IPS DF 19.7 (cell line): ENCODE measurements at regions not wholly inside any gene's neighbourhood (a gene's known extent, or its start where the extent isn't known, plus 50 kb on each side); places are given as distances from the start of the nearest gene placed in this dataset.

Source experiments
- DNase-seq: peaks from one replicate; pipeline ENCODE4 v3.0.0-alpha.2; 2013; ENCODE audit warnings: low read depth, low spot score

GRCh38 chr17:14664511-14664910, 363.6 kb downstream of the HS3ST3B1 start:
- DNase-seq, result no peak

- no peak for DNase-seq
Observed at GRCh38 chr17:14641117-14641516, 340.2 kb downstream of the HS3ST3B1 start.

- DNase-seq, result no peak
Observed at GRCh38 chr17:14637260-14637659, 336.4 kb downstream of the HS3ST3B1 start.

- no peak for DNase-seq
Observed at GRCh38 chr17:14630621-14631020, 329.7 kb downstream of the HS3ST3B1 start.

GRCh38 chr17:14630046-14630445, 329.2 kb downstream of the HS3ST3B1 start:
- no peak for DNase-seq

- no peak for DNase-seq
Observed at GRCh38 chr17:14622615-14623101, 321.8 kb downstream of the HS3ST3B1 start.

GRCh38 chr17:14621826-14622614, 321.1 kb downstream of the HS3ST3B1 start:
- DNase-seq, result no peak

- no peak for DNase-seq
Observed at GRCh38 chr17:14619821-14620220, 318.9 kb downstream of the HS3ST3B1 start.

GRCh38 chr17:14616528-14616927, 315.6 kb downstream of the HS3ST3B1 start:
- DNase-seq, result no peak

GRCh38 chr17:14605267-14605599, 304.4 kb downstream of the HS3ST3B1 start:
- DNase-seq, result no peak

GRCh38 chr17:14604591-14605266, 303.8 kb downstream of the HS3ST3B1 start:
- DNase-seq, result no peak

- DNase-seq, result no peak
Observed at GRCh38 chr17:14596224-14596623, 295.3 kb downstream of the HS3ST3B1 start.

GRCh38 chr17:14595656-14596055, 294.8 kb downstream of the HS3ST3B1 start:
- DNase-seq, result no peak

GRCh38 chr17:14594690-14595089, 293.8 kb downstream of the HS3ST3B1 start:
- DNase-seq, result no peak

- DNase-seq, result no peak
Observed at GRCh38 chr17:14593956-14594355, 293.1 kb downstream of the HS3ST3B1 start.

GRCh38 chr17:14590459-14591250, 289.8 kb downstream of the HS3ST3B1 start:
- DNase-seq, result no peak

- no peak for DNase-seq
Observed at GRCh38 chr17:14585099-14585498, 284.2 kb downstream of the HS3ST3B1 start.

GRCh38 chr17:14582996-14583395, 282.1 kb downstream of the HS3ST3B1 start:
- DNase-seq, result no peak

GRCh38 chr17:14581186-14581830, 280.4 kb downstream of the HS3ST3B1 start:
- DNase-seq, result no peak

- no peak for DNase-seq
Observed at GRCh38 chr17:14580499-14580898, 279.6 kb downstream of the HS3ST3B1 start.

- DNase-seq, result no peak
Observed at GRCh38 chr17:14579716-14580115, 278.8 kb downstream of the HS3ST3B1 start.

GRCh38 chr17:14575471-14575953, 274.6 kb downstream of the HS3ST3B1 start:
- DNase-seq, result no peak
